ENCODE measurements at regions not wholly inside any gene's neighbourhood (a gene's known extent, or its start where the extent isn't known, plus 50 kb on each side); places are given as distances from the start of the nearest gene placed in this dataset.
"Not testable (repeated sequence)": the region's sequence is repeated elsewhere in the genome, so short reads cannot be mapped to it uniquely, and the experiment has no call there.

DNA sequence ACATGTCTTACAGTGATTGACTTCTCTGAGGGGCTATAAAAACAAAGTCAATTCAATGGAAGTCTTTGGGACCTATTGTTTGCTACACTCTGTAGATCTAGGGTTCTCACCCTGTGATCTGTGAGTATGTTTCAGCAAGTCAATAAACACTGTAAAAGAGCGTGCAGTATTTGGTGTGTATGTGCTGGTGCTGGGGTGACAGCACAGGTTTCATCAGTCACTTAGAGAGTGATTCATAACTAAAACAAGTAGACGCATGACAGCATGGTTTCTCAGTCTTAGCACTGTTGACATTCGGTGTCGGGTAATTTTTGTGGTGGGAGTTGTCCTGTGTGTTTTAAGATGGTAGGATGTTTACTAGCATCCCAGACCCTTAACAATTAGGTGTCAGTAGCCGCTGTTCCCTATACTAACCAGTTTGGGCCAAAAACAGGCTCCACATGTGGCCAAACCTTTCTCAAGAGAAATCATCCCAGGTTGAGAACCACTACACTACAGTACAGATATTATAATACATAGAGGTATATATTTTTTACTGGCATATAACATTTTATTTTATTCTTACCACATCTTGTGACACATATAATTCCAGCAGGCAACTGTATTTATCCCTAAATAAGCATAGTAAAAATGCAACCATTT lies 411.8 kb downstream of the ARL4A start:
- Histone ChIP-seq H3K9ac (ENCODE audit: insufficient read length) (no peak overlapping the region), H3K9me3 (ENCODE audit: low read depth, low read length) (no peaks in the 10 kb centered on the region), H3K27ac (no peak overlapping the region), H3K4me3 (no peak overlapping the region), H3K36me3 (ENCODE audit: insufficient read depth, low read length) (no peaks in the 10 kb centered on the region)
- no peak for DNase-seq (ENCODE audit: low read depth, low spot score)
- TF ChIP-seq FOXP2 (optimal IDR thresholded peaks at IDR 0.05; ENCODE audit: control extremely low read depth, extremely low read length, insufficient read depth) (no peak), POLR2AphosphoS5 (IDR thresholded peaks at IDR 0.05; ENCODE audit: borderline replicate concordance, low read depth, low read length) (no peak), EZH2 (IDR thresholded peaks at IDR 0.05) (no peak)

DNA sequence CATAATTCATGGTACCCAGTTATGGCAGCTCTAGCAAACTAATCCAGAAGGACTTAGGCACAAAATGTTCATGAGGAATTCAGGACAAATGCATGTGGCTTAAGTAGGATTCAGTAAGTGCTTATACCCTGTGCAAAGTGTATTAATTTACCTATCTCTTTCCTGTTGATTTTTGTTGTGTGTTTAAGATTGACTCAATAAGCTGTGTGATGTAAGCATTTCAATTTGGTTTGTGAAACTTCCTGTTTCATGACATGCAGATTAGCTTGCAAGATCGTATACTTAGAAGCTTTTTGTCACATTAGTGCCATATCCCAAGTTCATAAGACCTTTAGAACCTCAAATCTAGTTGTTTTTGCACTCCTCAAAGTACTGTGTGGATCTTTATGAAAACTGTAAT lies 416.7 kb downstream of the ARL4A start:
- TF ChIP-seq FOXP2 (optimal IDR thresholded peaks at IDR 0.05; ENCODE audit: control extremely low read depth, extremely low read length, insufficient read depth) (no peak), POLR2AphosphoS5 (IDR thresholded peaks at IDR 0.05; ENCODE audit: borderline replicate concordance, low read depth, low read length) (no peak), EZH2 (IDR thresholded peaks at IDR 0.05) (no peak)
- no peak for DNase-seq (ENCODE audit: low read depth, low spot score)
- no peaks in the 10 kb centered on the region for H3K36me3 ChIP-seq (ENCODE audit: insufficient read depth, low read length)
- no peak overlapping the region for H3K4me3 ChIP-seq
- no peak overlapping the region for H3K9ac ChIP-seq (ENCODE audit: insufficient read length)
- no peaks in the 10 kb centered on the region for H3K9me3 ChIP-seq (ENCODE audit: low read depth, low read length)
- no peak overlapping the region for H3K27ac ChIP-seq

DNA sequence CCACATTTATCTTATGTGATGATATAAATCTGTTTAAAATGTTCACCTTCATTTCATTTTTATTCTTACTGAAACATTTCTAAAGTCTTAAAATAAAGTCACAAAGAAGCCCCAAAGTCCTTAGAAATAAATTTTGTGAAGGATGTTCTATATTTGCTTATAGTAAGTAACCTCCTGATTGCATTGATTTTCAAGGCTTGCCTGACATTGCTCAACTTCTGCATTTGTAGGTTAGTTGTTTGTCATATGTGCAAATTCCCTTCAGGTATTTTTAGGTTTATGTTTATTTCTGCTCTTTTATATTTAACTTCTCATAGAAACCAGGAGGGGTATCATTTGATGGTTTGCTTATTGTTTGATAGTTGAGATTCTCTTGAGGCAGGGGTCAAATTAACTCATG lies 417.8 kb downstream of the ARL4A start:
- Histone ChIP-seq H3K9ac (ENCODE audit: insufficient read length) (no peak overlapping the region), H3K9me3 (ENCODE audit: low read depth, low read length) (no peaks in the 10 kb centered on the region), H3K36me3 (ENCODE audit: insufficient read depth, low read length) (no peaks in the 10 kb centered on the region), H3K4me3 (no peak overlapping the region), H3K27ac (no peak overlapping the region)
- TF ChIP-seq POLR2AphosphoS5 (IDR thresholded peaks at IDR 0.05; ENCODE audit: borderline replicate concordance, low read depth, low read length) = no peak
- no peak for TF ChIP-seq FOXP2 (optimal IDR thresholded peaks at IDR 0.05; ENCODE audit: control extremely low read depth, extremely low read length, insufficient read depth)
- TF ChIP-seq EZH2 (IDR thresholded peaks at IDR 0.05) = no peak
- DNase-seq (ENCODE audit: low read depth, low spot score) = no peak

DNA sequence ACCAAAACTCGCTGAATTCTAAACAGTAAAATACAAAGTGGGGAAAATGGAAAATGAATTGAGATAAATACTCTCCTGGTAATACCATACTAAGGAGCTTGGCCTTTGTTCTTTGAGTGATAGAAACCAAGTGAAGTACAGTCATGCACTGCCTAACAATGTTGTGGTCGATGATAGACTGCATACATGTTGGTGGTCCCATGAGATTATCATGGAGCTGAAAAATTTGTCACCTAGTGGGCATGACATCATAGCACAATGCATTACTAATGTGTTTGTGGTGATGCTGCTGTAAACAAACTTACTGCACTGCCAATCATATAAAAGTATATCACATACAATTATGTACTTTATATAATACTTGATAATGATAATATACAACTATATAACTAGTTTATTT lies 419.1 kb downstream of the ARL4A start:
- Histone ChIP-seq H3K36me3 (ENCODE audit: insufficient read depth, low read length) (no peaks in the 10 kb centered on the region), H3K9me3 (ENCODE audit: low read depth, low read length) (no peaks in the 10 kb centered on the region), H3K27ac (no peak overlapping the region), H3K4me3 (no peak overlapping the region), H3K9ac (ENCODE audit: insufficient read length) (no peak overlapping the region)
- TF ChIP-seq POLR2AphosphoS5 (IDR thresholded peaks at IDR 0.05; ENCODE audit: borderline replicate concordance, low read depth, low read length) (no peak), EZH2 (IDR thresholded peaks at IDR 0.05) (no peak), FOXP2 (optimal IDR thresholded peaks at IDR 0.05; ENCODE audit: control extremely low read depth, extremely low read length, insufficient read depth) (no peak)
- no peak for DNase-seq (ENCODE audit: low read depth, low spot score)

- Histone ChIP-seq H3K36me3 (ENCODE audit: insufficient read depth, low read length) (no peaks in the 10 kb centered on the region), H3K27ac (no peak overlapping the region), H3K4me3 (no peak overlapping the region), H3K9ac (ENCODE audit: insufficient read length) (no peak overlapping the region), H3K9me3 (ENCODE audit: low read depth, low read length) (no peaks in the 10 kb centered on the region)
- no peak for DNase-seq (ENCODE audit: low read depth, low spot score)
- TF ChIP-seq FOXP2 (optimal IDR thresholded peaks at IDR 0.05; ENCODE audit: control extremely low read depth, extremely low read length, insufficient read depth) (no peak), POLR2AphosphoS5 (IDR thresholded peaks at IDR 0.05; ENCODE audit: borderline replicate concordance, low read depth, low read length) (no peak), EZH2 (IDR thresholded peaks at IDR 0.05) (no peak)
These were observed 419.9 kb downstream of the ARL4A start for GRCh38 chr7:13107291-13107690.

GRCh38 chr7:13108061-13108460 lies 420.6 kb downstream of the ARL4A start:
- H3K9ac ChIP-seq (ENCODE audit: insufficient read length) = no peak overlapping the region
- no peak overlapping the region for H3K4me3 ChIP-seq
- no peak overlapping the region for H3K27ac ChIP-seq
- no peak for TF ChIP-seq EZH2 (IDR thresholded peaks at IDR 0.05)
- no peak for TF ChIP-seq POLR2AphosphoS5 (IDR thresholded peaks at IDR 0.05; ENCODE audit: borderline replicate concordance, low read depth, low read length)
- no peak for TF ChIP-seq FOXP2 (optimal IDR thresholded peaks at IDR 0.05; ENCODE audit: control extremely low read depth, extremely low read length, insufficient read depth)
- no peaks in the 10 kb centered on the region for H3K9me3 ChIP-seq (ENCODE audit: low read depth, low read length)
- DNase-seq (ENCODE audit: low read depth, low spot score) = no peak
- no peaks in the 10 kb centered on the region for H3K36me3 ChIP-seq (ENCODE audit: insufficient read depth, low read length)

DNA sequence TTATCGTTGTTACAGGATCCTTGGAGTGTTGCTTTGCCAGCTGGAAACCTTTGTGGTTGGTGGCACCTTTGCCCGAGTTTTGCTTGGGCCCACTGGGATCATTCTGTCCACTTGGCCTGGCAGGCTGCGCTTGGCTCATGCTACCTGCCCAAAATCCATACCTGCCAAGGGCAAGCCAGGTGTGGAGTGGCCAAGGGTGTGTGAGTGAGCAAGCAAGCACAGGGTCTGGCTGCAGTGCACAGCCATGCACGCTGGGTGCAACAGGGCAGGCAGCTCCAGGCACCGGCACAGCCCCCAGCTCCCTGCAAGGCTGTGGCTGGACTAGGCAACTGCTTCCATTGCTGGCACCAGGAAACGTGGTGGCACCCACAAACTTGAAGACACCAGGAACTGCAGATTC lies 421.8 kb downstream of the ARL4A start:
- TF ChIP-seq EZH2 (IDR thresholded peaks at IDR 0.05) (no peak), FOXP2 (optimal IDR thresholded peaks at IDR 0.05; ENCODE audit: control extremely low read depth, extremely low read length, insufficient read depth) (no peak), POLR2AphosphoS5 (IDR thresholded peaks at IDR 0.05; ENCODE audit: borderline replicate concordance, low read depth, low read length) (no peak)
- no peaks in the 10 kb centered on the region for H3K9me3 ChIP-seq (ENCODE audit: low read depth, low read length)
- H3K9ac ChIP-seq (ENCODE audit: insufficient read length) = no peak overlapping the region
- H3K27ac ChIP-seq = no peak overlapping the region
- H3K4me3 ChIP-seq = no peak overlapping the region
- H3K36me3 ChIP-seq (ENCODE audit: insufficient read depth, low read length) = no peaks in the 10 kb centered on the region
- DNase-seq (ENCODE audit: low read depth, low spot score) = no peak

- no peaks in the 10 kb centered on the region for H3K36me3 ChIP-seq (ENCODE audit: insufficient read depth, low read length)
- no peak for DNase-seq (ENCODE audit: low read depth, low spot score)
- TF ChIP-seq EZH2 (IDR thresholded peaks at IDR 0.05) (no peak), FOXP2 (optimal IDR thresholded peaks at IDR 0.05; ENCODE audit: control extremely low read depth, extremely low read length, insufficient read depth) (no peak), POLR2AphosphoS5 (IDR thresholded peaks at IDR 0.05; ENCODE audit: borderline replicate concordance, low read depth, low read length) (no peak)
- no peak overlapping the region for H3K27ac ChIP-seq
- no peak overlapping the region for H3K9ac ChIP-seq (ENCODE audit: insufficient read length)
- H3K9me3 ChIP-seq (ENCODE audit: low read depth, low read length) = no peaks in the 10 kb centered on the region
- H3K4me3 ChIP-seq = no peak overlapping the region
These were observed 422.7 kb downstream of the ARL4A start for GRCh38 chr7:13110107-13110506.

DNA sequence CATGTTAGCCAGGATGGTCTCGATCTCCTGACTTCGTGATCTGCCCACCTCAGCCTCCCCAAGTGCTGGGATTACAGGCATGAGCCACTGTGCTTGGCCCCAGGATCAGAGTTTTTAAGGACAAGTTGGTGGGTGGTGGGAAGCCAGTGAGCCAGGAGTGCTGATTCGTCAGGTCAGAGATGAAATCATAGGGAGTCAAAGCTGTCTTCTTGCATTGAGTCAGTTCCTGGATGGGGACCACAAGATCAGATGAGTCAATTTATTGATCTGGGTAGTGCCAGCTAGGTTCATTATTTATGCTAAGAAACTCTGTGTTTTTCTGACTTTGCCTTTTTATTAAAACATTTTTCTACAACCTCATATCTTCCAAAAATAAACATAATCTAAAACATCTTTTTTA lies 423.8 kb downstream of the ARL4A start:
- Histone ChIP-seq H3K4me3 (no peak overlapping the region), H3K9ac (ENCODE audit: insufficient read length) (no peak overlapping the region), H3K9me3 (ENCODE audit: low read depth, low read length) (no peaks in the 10 kb centered on the region), H3K27ac (no peak overlapping the region), H3K36me3 (ENCODE audit: insufficient read depth, low read length) (no peaks in the 10 kb centered on the region)
- DNase-seq (ENCODE audit: low read depth, low spot score) = no peak
- TF ChIP-seq POLR2AphosphoS5 (IDR thresholded peaks at IDR 0.05; ENCODE audit: borderline replicate concordance, low read depth, low read length) = no peak
- no peak for TF ChIP-seq FOXP2 (optimal IDR thresholded peaks at IDR 0.05; ENCODE audit: control extremely low read depth, extremely low read length, insufficient read depth)
- no peak for TF ChIP-seq EZH2 (IDR thresholded peaks at IDR 0.05)

DNA sequence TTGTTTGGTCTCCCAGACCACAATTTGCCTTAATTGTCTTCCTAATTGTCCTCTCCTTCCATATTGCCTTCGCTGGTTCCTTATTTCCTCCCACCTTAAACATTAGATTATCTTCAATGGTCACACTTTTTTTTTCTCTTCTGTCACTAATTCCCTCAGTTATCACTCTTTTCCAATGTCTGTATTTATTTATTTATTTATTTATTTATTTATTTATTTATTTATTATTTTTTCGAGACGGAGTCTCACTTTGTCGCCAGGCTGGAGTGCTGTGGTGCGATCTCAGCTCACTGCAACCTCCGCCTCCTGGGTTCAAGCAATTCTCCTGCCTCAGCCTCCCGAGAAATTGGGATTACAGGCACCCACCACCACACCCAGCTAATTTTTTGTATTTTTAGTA lies 426.8 kb downstream of the ARL4A start:
- H3K9me3 ChIP-seq (ENCODE audit: low read depth, low read length); H3K4me3 ChIP-seq; H3K36me3 ChIP-seq (ENCODE audit: insufficient read depth, low read length); H3K9ac ChIP-seq (ENCODE audit: insufficient read length); H3K27ac ChIP-seq; DNase-seq (ENCODE audit: low read depth, low spot score): not testable (repeated sequence)
